ENCODE measurements at regions not wholly inside any gene's neighbourhood (a gene's known extent, or its start where the extent isn't known, plus 50 kb on each side); places are given as distances from the start of the nearest gene placed in this dataset.

DNA sequence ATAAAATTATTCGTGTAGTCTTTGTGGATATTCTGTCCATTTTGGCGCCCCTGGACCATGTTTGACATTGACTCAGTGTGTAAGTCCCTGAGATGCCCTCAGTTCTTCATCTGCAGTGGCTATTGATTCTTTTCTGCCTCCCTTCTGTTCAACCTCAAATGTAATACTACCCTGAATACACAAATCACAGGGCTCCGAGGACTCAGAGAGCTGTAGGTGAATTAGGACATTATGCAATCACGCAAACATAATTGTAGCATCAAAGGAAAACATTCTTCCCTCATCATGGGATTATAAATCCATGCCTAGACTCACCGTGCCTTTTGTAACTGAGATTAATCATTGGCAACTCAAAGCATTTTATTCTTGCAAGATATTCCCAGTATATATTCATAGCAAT is 161.4 kb upstream of the PACRGL start:
- POLR2A ChIA-PET = no interaction called here
- H3K4me3 Mint-ChIP-seq = no peak overlapping the region
- CTCF ChIA-PET = no interaction called here
- no peak for DNase-seq
- no peaks in the 10 kb centered on the region for H3K9me3 ChIP-seq (ENCODE audit: low read length)
- H3K27me3 ChIP-seq (ENCODE audit: insufficient read depth, low read length, poor library complexity, severe bottlenecking) = no peaks in the 10 kb centered on the region
- no peaks in the 10 kb centered on the region for H3K36me3 ChIP-seq (ENCODE audit: insufficient read depth, low read length)
- H3K4me3 ChIP-seq (ENCODE audit: low read length) = no peak overlapping the region
- peaks cover 0 to 3% (median 1%) of the 10 kb centered on the region in 5 donors for H3K9me3 Mint-ChIP-seq
- H3K4me1 Mint-ChIP-seq = no peaks in the 10 kb centered on the region
- no peaks in the 10 kb centered on the region for H3K27me3 Mint-ChIP-seq
- no peak overlapping the region for H3K27ac Mint-ChIP-seq
- no peak overlapping the region for H3K27ac ChIP-seq (ENCODE audit: low read depth, low read length)
- no peaks in the 10 kb centered on the region for H3K36me3 Mint-ChIP-seq
- no peaks in the 10 kb centered on the region for H3K4me1 ChIP-seq (ENCODE audit: insufficient read depth, low read length)

GRCh38 chr4:20543131-20543530 is 157.1 kb upstream of the PACRGL start:
- Histone ChIP-seq H3K27me3 (ENCODE audit: insufficient read depth, low read length, poor library complexity, severe bottlenecking) (no peaks in the 10 kb centered on the region), H3K27ac (ENCODE audit: low read depth, low read length) (no peak overlapping the region), H3K9me3 (ENCODE audit: low read length) (no peaks in the 10 kb centered on the region), H3K4me3 (ENCODE audit: low read length) (no peak overlapping the region), H3K4me1 (ENCODE audit: insufficient read depth, low read length) (no peaks in the 10 kb centered on the region), H3K36me3 (ENCODE audit: insufficient read depth, low read length) (no peaks in the 10 kb centered on the region)
- H3K4me3 Mint-ChIP-seq = no peak overlapping the region
- no peaks in the 10 kb centered on the region for H3K36me3 Mint-ChIP-seq
- peaks cover 0 to 1% (median 0%) of the 10 kb centered on the region in 5 donors for H3K9me3 Mint-ChIP-seq
- H3K27me3 Mint-ChIP-seq = no peaks in the 10 kb centered on the region
- CTCF ChIA-PET = no interaction called here
- POLR2A ChIA-PET = no interaction called here
- DNase-seq = no peak
- H3K27ac Mint-ChIP-seq = no peak overlapping the region
- no peaks in the 10 kb centered on the region for H3K4me1 Mint-ChIP-seq

GRCh38 chr4:20544645-20545044 is 155.6 kb upstream of the PACRGL start:
- H3K27me3 Mint-ChIP-seq = no peaks in the 10 kb centered on the region
- no peaks in the 10 kb centered on the region for H3K36me3 Mint-ChIP-seq
- ChIA-PET POLR2A (no interaction called here), CTCF (no interaction called here)
- H3K4me1 Mint-ChIP-seq = no peaks in the 10 kb centered on the region
- no peaks in the 10 kb centered on the region for H3K27me3 ChIP-seq (ENCODE audit: insufficient read depth, low read length, poor library complexity, severe bottlenecking)
- H3K27ac ChIP-seq (ENCODE audit: low read depth, low read length) = no peak overlapping the region
- no peak for DNase-seq
- no peak overlapping the region for H3K4me3 ChIP-seq (ENCODE audit: low read length)
- H3K27ac Mint-ChIP-seq = no peak overlapping the region
- H3K36me3 ChIP-seq (ENCODE audit: insufficient read depth, low read length) = no peaks in the 10 kb centered on the region
- peaks cover 0 to 1% (median 0%) of the 10 kb centered on the region in 5 donors for H3K9me3 Mint-ChIP-seq
- H3K9me3 ChIP-seq (ENCODE audit: low read length) = no peaks in the 10 kb centered on the region
- no peak overlapping the region for H3K4me3 Mint-ChIP-seq
- H3K4me1 ChIP-seq (ENCODE audit: insufficient read depth, low read length) = no peaks in the 10 kb centered on the region

DNA sequence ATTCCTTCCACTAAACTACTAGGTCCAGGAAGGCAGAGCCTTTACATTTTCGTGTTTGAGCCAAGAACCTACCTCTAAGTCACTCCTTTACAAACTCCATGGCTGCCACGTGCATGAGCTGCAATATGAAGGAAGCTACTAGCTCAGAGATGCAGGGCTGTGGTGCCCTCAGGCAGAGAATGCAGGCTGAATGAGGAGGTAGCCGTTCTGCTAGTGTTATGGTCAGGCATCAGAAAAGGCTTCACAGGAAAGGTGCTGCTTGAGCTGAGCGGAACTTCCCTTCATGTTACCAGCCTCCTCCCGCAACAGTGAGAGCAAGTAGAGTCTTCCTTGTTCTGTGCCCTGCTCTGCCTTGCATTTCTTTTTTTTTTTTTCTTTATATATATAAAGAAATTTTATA is 148.3 kb upstream of the PACRGL start:
- no peaks in the 10 kb centered on the region for H3K27me3 ChIP-seq (ENCODE audit: insufficient read depth, low read length, poor library complexity, severe bottlenecking)
- Mint-ChIP-seq H3K4me1 (no peaks in the 10 kb centered on the region), H3K36me3 (no peaks in the 10 kb centered on the region), H3K27ac (no peak overlapping the region), H3K4me3 (no peak overlapping the region), H3K9me3 (no peaks in the 10 kb centered on the region), H3K27me3 (peaks cover 0 to 2% of the 10 kb centered on the region in 2 donors)
- H3K36me3 ChIP-seq (ENCODE audit: insufficient read depth, low read length) = no peaks in the 10 kb centered on the region
- H3K27ac ChIP-seq (ENCODE audit: low read depth, low read length) = no peak overlapping the region
- H3K9me3 ChIP-seq (ENCODE audit: low read length) = no peaks in the 10 kb centered on the region
- DNase-seq = no peak
- H3K4me1 ChIP-seq (ENCODE audit: insufficient read depth, low read length) = no peaks in the 10 kb centered on the region
- POLR2A ChIA-PET = no interaction called here
- no peak overlapping the region for H3K4me3 ChIP-seq (ENCODE audit: low read length)
- CTCF ChIA-PET = no interaction called here

DNA sequence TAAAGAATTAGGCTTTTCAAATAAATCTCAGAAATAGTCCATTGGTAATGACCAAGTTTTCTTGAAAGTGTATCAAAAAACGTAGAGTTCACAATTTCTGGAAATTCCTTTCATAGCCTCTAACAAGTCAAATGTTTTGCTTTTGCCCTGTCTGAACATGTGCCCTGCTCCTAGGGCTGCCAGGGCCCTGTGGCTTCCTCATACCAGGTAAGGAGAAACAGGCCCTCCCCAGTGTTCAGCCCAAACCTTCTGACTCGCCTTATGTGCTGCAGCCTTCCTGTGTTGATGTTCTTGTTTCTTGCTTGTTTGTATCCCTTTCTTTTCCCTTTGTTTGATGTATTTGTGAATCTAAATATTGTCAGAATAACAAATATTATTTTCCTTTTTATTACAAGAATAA is 146.1 kb upstream of the PACRGL start:
- Mint-ChIP-seq H3K9me3 (no peaks in the 10 kb centered on the region), H3K27me3 (peaks cover 0 to 2% of the 10 kb centered on the region in 2 donors), H3K4me3 (no peak overlapping the region), H3K36me3 (no peaks in the 10 kb centered on the region), H3K27ac (no peak overlapping the region), H3K4me1 (no peaks in the 10 kb centered on the region)
- H3K27ac ChIP-seq (ENCODE audit: low read depth, low read length) = no peak overlapping the region
- DNase-seq = no peak
- ChIA-PET POLR2A (no interaction called here), CTCF (no interaction called here)
- no peaks in the 10 kb centered on the region for H3K4me1 ChIP-seq (ENCODE audit: insufficient read depth, low read length)
- H3K27me3 ChIP-seq (ENCODE audit: insufficient read depth, low read length, poor library complexity, severe bottlenecking) = no peaks in the 10 kb centered on the region
- no peaks in the 10 kb centered on the region for H3K9me3 ChIP-seq (ENCODE audit: low read length)
- H3K36me3 ChIP-seq (ENCODE audit: insufficient read depth, low read length) = no peaks in the 10 kb centered on the region
- no peak overlapping the region for H3K4me3 ChIP-seq (ENCODE audit: low read length)

DNA sequence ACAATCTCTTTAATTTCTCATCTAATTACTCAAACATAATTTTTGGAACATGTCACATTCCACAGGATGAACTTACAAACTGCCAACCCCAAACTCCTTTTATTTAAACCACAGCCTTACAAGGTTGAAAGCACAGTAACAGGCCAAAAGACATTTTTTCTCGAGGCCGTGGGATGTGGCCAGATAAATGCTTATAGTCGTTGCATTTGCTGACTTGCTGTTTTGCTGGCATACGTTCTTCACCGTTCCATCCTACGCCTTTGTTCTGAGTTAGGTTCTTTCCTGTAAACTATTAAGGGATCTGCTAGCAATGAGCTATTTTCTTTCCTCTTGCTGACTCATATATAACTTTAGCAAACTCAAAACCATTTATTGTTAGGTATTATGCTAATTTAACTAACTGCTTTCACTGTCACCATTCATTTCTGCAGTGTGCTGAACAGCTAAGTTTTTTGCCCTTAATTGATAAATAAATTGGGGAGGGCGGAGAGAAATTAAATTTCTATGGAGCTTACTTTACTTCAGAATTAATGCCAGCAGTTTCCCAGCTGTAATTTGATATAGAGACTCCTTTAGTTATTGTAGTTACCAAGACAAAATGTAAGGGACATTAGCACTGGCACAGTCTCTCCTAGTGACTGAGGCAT is 135.1 kb upstream of the PACRGL start:
- Histone ChIP-seq H3K4me3 (ENCODE audit: low read length) (no peak overlapping the region), H3K27me3 (ENCODE audit: insufficient read depth, low read length, poor library complexity, severe bottlenecking) (no peaks in the 10 kb centered on the region), H3K27ac (ENCODE audit: low read depth, low read length) (no peak overlapping the region), H3K4me1 (ENCODE audit: insufficient read depth, low read length) (no peaks in the 10 kb centered on the region), H3K9me3 (ENCODE audit: low read length) (no peaks in the 10 kb centered on the region), H3K36me3 (ENCODE audit: insufficient read depth, low read length) (no peaks in the 10 kb centered on the region)
- Mint-ChIP-seq H3K4me1 (no peaks in the 10 kb centered on the region), H3K4me3 (no peak overlapping the region), H3K36me3 (no peaks in the 10 kb centered on the region), H3K9me3 (peaks cover 0 to 3% (median 0%) of the 10 kb centered on the region in 5 donors), H3K27me3 (no peaks in the 10 kb centered on the region), H3K27ac (no peak overlapping the region)
- no peak for DNase-seq
- POLR2A ChIA-PET = no interaction called here
- CTCF ChIA-PET = no interaction called here

GRCh38 chr4:20570981-20571715 is 129.1 kb upstream of the PACRGL start:
- Histone ChIP-seq H3K4me1 (ENCODE audit: insufficient read depth, low read length) (no peaks in the 10 kb centered on the region), H3K36me3 (ENCODE audit: insufficient read depth, low read length) (no peaks in the 10 kb centered on the region), H3K27me3 (ENCODE audit: insufficient read depth, low read length, poor library complexity, severe bottlenecking) (no peaks in the 10 kb centered on the region), H3K27ac (ENCODE audit: low read depth, low read length) (no peak overlapping the region), H3K4me3 (ENCODE audit: low read length) (no peak overlapping the region), H3K9me3 (ENCODE audit: low read length) (no peaks in the 10 kb centered on the region)
- no peak overlapping the region for H3K27ac Mint-ChIP-seq
- no peaks in the 10 kb centered on the region for H3K9me3 Mint-ChIP-seq
- ChIA-PET POLR2A (no interaction called here), CTCF (no interaction called here)
- DNase-seq = no peak
- no peaks in the 10 kb centered on the region for H3K27me3 Mint-ChIP-seq
- H3K4me3 Mint-ChIP-seq = no peak overlapping the region
- H3K4me1 Mint-ChIP-seq = no peaks in the 10 kb centered on the region
- H3K36me3 Mint-ChIP-seq = no peaks in the 10 kb centered on the region

- DNase-seq = no peak
- Histone ChIP-seq H3K27me3 (ENCODE audit: insufficient read depth, low read length, poor library complexity, severe bottlenecking) (no peaks in the 10 kb centered on the region), H3K4me1 (ENCODE audit: insufficient read depth, low read length) (no peaks in the 10 kb centered on the region), H3K27ac (ENCODE audit: low read depth, low read length) (no peak overlapping the region), H3K36me3 (ENCODE audit: insufficient read depth, low read length) (no peaks in the 10 kb centered on the region), H3K4me3 (ENCODE audit: low read length) (no peak overlapping the region), H3K9me3 (ENCODE audit: low read length) (no peaks in the 10 kb centered on the region)
- no peaks in the 10 kb centered on the region for H3K27me3 Mint-ChIP-seq
- H3K36me3 Mint-ChIP-seq = no peaks in the 10 kb centered on the region
- ChIA-PET CTCF (no interaction called here), POLR2A (no interaction called here)
- no peaks in the 10 kb centered on the region for H3K9me3 Mint-ChIP-seq
- no peak overlapping the region for H3K4me3 Mint-ChIP-seq
- H3K27ac Mint-ChIP-seq = no peak overlapping the region
- H3K4me1 Mint-ChIP-seq = no peaks in the 10 kb centered on the region
These were observed 127.3 kb upstream of the PACRGL start for GRCh38 chr4:20572976-20573375.

Measured in CD8-positive, alpha-beta memory T cell (primary cell).